WERI-Rb-1 (cell line): ENCODE measurements at regions not wholly inside any gene's neighbourhood (a gene's known extent, or its start where the extent isn't known, plus 50 kb on each side); places are given as distances from the start of the nearest gene placed in this dataset.

ENCODE experiments used
- DNase-seq: peaks from one replicate; pipeline ENCODE4 v3.0.0-alpha.2; 2020
- H3K27ac ChIP-seq: fragments of 250-450 bp; sonication (Bioruptor Pico); 2 replicates; pipeline ENCODE4 v1.5.1; 2020; ENCODE audit warnings: mild to moderate bottlenecking, moderate library complexity
- H3K27me3 ChIP-seq: fragments of 250-450 bp; sonication (Bioruptor Pico); 2 replicates; pipeline ENCODE4 v1.5.1; 2021; ENCODE audit warnings: mild to moderate bottlenecking, low read depth, moderate library complexity; ENCODE audit not compliant: insufficient read depth, severe bottlenecking
- H3K36me3 ChIP-seq: fragments of 250-450 bp; sonication (Bioruptor Pico); 2 replicates; pipeline ENCODE4 v1.5.1; 2020; ENCODE audit warnings: mild to moderate bottlenecking, moderate library complexity
- H3K4me3 ChIP-seq: 2 replicates; pipeline ENCODE4 v1.5.1; 2011; ENCODE audit warnings: low read depth, mild to moderate bottlenecking, control low read depth, low read length
- H3K9me3 ChIP-seq: fragments of 250-450 bp; sonication (Bioruptor Pico); 2 replicates; pipeline ENCODE4 v1.5.1; 2021; ENCODE audit warnings: mild to moderate bottlenecking, moderate library complexity; ENCODE audit not compliant: severe bottlenecking
- TF ChIP-seq, protein P1 (sequence below): IDR thresholded peaks from 2 replicates; pipeline ENCODE4 v1.5.1; 2011; ENCODE audit warnings: low read depth, mild to moderate bottlenecking, control low read depth, inconsistent platforms, low read length

DNA sequence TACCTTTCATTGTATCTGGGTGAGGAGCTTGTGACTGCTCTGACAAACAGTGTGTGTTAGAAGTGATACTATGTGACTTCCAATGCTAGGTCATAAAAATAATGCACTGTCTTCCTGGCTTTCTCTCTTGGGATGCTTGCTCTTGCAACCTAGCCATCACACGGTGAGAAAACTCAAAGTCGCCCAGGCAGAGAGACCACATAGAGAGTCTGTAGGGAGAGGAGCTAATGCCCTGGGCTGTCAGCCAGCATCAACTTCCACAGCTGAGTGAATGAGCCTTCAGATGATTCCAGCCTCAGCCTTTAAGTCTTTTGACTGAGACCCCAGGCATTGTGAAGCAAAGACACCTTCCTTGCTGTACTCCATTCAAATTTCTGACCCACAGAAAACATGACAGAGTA lies 220.6 kb upstream of the SGO1 start:
- TF ChIP-seq, protein P1, sequence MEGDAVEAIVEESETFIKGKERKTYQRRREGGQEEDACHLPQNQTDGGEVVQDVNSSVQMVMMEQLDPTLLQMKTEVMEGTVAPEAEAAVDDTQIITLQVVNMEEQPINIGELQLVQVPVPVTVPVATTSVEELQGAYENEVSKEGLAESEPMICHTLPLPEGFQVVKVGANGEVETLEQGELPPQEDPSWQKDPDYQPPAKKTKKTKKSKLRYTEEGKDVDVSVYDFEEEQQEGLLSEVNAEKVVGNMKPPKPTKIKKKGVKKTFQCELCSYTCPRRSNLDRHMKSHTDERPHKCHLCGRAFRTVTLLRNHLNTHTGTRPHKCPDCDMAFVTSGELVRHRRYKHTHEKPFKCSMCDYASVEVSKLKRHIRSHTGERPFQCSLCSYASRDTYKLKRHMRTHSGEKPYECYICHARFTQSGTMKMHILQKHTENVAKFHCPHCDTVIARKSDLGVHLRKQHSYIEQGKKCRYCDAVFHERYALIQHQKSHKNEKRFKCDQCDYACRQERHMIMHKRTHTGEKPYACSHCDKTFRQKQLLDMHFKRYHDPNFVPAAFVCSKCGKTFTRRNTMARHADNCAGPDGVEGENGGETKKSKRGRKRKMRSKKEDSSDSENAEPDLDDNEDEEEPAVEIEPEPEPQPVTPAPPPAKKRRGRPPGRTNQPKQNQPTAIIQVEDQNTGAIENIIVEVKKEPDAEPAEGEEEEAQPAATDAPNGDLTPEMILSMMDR = no peak
- Histone ChIP-seq H3K4me3 (no peak overlapping the region), H3K27me3 (no peaks in the 10 kb centered on the region), H3K27ac (no peak overlapping the region), H3K36me3 (no peaks in the 10 kb centered on the region), H3K9me3 (no peaks in the 10 kb centered on the region)
- peak; percentile 13 for DNase-seq

DNA sequence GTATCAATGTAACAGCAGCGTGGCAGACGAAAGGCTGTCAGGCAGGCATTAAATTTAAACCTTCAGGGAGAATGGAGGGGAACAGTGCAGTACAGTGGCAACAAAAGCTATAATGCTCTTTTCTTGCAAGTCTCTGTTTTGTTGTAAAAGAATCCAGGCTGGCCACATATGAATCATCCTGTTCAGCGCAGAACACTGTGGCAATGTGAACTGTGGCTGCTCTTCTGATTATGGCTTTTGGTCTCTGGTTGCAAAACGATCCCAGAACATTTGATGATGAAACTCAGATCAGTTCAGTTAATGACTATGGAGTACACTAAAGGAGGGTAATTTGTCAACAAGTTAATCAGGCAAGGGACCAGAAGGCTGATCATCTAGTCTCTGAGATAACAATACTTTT lies 219.7 kb upstream of the SGO1 start:
- TF ChIP-seq, protein P1 = no peak
- Histone ChIP-seq H3K36me3 (no peaks in the 10 kb centered on the region), H3K4me3 (no peak overlapping the region), H3K9me3 (no peaks in the 10 kb centered on the region), H3K27ac (peak overlapping the region; percentile 8), H3K27me3 (no peaks in the 10 kb centered on the region)
- no peak for DNase-seq

DNA sequence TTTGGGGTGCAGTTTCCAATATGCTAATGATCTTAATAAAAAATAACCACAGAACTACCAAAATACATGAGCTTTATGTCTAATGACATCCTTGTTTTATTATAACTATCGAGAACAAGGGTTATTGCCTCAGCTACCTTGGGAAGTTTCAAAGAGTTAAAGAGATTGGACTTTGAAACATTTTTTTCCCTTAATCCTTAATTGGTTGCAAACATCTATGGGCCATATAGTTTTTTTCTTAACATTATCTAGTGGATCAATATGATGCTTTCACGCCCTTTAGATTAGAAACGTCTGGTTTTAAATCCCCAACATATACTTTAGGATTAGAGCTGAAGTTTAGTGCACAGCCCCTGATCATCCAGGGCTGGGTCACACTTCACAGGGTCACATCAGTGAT lies 219.2 kb upstream of the SGO1 start:
- TF ChIP-seq, protein P1 = no peak
- H3K27ac ChIP-seq = peak overlapping the region; percentile 14; the same call in 1 of the 2 replicates
- peak; percentile 63 for DNase-seq
- no peak overlapping the region for H3K4me3 ChIP-seq
- H3K27me3 ChIP-seq = no peaks in the 10 kb centered on the region
- no peaks in the 10 kb centered on the region for H3K9me3 ChIP-seq
- H3K36me3 ChIP-seq = no peaks in the 10 kb centered on the region

DNA sequence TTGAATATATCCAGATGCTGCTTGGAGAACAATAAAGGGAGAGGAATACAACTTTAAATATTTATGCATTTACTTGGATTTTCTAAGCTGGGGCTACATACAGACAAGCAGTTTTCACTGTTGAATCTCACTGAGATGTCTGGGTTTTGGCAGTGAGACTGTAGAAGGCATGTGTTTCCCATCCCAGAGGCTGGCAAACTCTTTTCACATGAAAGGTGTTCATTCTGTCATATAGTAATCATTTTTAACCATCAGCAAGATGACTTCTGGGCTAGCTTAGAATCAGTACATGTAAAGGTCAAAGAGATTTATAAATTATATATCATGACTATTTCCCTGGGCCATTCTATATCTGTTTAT lies 218.7 kb upstream of the SGO1 start:
- TF ChIP-seq, protein P1 = no peak
- H3K9me3 ChIP-seq = no peaks in the 10 kb centered on the region
- H3K27me3 ChIP-seq = no peaks in the 10 kb centered on the region
- DNase-seq = no peak
- no peaks in the 10 kb centered on the region for H3K36me3 ChIP-seq
- H3K27ac ChIP-seq = no peak overlapping the region
- no peak overlapping the region for H3K4me3 ChIP-seq

DNA sequence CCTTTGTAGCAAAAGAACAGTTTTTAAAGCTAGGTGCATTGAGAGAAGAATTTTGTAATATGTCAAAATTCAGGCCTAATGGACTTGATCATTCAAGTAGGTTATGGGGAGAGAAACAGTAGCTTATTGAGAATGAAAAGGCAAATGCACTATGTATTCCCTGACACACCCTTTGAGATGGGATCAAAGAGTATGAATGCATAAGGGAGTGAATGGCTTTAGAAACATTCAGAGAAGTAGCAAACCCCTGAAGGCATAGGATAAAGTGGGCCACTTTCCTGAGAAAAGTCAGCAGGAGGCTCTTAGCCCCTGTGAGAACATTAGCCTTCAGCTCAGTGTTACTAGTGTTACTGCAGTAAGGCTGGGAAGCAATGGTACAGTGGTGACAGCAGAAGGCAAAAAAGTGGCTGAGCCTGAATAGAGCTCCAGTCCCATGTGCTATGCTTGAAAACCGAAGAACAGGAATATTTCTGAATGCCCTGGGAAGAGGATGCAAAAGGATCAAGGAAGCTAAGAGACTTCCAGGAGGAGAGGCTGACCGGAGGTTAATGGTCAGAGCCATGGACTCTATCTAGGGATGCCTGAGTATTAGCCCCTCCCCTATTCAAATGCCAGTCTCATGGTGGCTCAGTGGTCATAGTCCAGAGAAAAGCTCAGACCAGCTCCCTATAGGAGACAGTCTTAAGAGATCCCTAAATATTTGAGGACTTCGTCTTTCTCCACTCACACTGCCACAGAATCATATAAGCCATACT lies 218.2 kb upstream of the SGO1 start:
- no peak overlapping the region for H3K27ac ChIP-seq
- no peak for DNase-seq
- no peaks in the 10 kb centered on the region for H3K36me3 ChIP-seq

More for the DNA sequence above, 218.2 kb upstream of the SGO1 start:
- Histone ChIP-seq H3K9me3 (no peaks in the 10 kb centered on the region), H3K27me3 (no peaks in the 10 kb centered on the region), H3K4me3 (no peak overlapping the region)
- TF ChIP-seq, protein P1 = no peak
